Activated CD4-positive, alpha-beta T cell treated with anti-CD3 and anti-CD28 coated beads for 36 hours (primary cell): ENCODE measurements at regions not wholly inside any gene's neighbourhood (a gene's known extent, or its start where the extent isn't known, plus 50 kb on each side); places are given as distances from the start of the nearest gene placed in this dataset.

Experiments
- ATAC-seq: fragments of 200-7000 bp; cut with Tn5 transposase; one replicate; pipeline ENCODE4 v1.10.0; 2021; ENCODE audit warnings: mild to moderate bottlenecking, moderate library complexity
- CTCF ChIA-PET: fragments of 350-600 bp; sonication (Branson Sonifier 250); formaldehyde crosslinking; loops from one replicate; lab custom pipeline; 2021; ENCODE audit warnings: antibody characterized with exemption; lab: Charles Lee
- POLR2A ChIA-PET: fragments of 350-600 bp; sonication (Branson Sonifier 250); formaldehyde crosslinking; loops from one replicate; lab custom pipeline; 2021; ENCODE audit warnings: antibody characterized with exemption, inconsistent platforms; lab: Charles Lee
- DNase-seq: peaks from one replicate; pipeline ENCODE4 v3.0.0-alpha.2; 2020
- H3K27ac Mint-ChIP-seq: one replicate; pipeline ENCODE4 v1.8.0; 2021; ENCODE audit warnings: mixed read lengths
- H3K27me3 Mint-ChIP-seq: one replicate; pipeline ENCODE4 v1.8.0; 2021; ENCODE audit warnings: mixed read lengths
- H3K36me3 Mint-ChIP-seq: one replicate; pipeline ENCODE4 v1.8.0; 2021; ENCODE audit warnings: low read depth, mixed read lengths
- H3K4me1 Mint-ChIP-seq: one replicate; pipeline ENCODE4 v1.8.0; 2021; ENCODE audit warnings: mixed read lengths
- H3K4me3 Mint-ChIP-seq: one replicate; pipeline ENCODE4 v1.8.0; 2021; ENCODE audit warnings: mild to moderate bottlenecking, moderate library complexity, mixed read lengths
- H3K9me3 Mint-ChIP-seq: one replicate; pipeline ENCODE4 v1.8.0; 2021; ENCODE audit warnings: low read depth, mixed read lengths
- intact Hi-C, 2 experiments: fragments of 100-400 bp; cut with DNase I in 1 of 2; cut with micrococcal nuclease in 1 of 2; formaldehyde crosslinking; loops; one replicate each; pipeline versions ENCODE4 v1.14.2 to v1.15.1; 2022 to 2024; cut with DNase I, micrococcal nuclease

- POLR2A ChIA-PET: interaction anchor here (0.6 kb wide), 1 partner anchor 57 kb away, joined by 4 read pairs; no protein-coding TSS in a partner anchor
- peaks cover 41% of the 10 kb centered on the region for H3K4me1 Mint-ChIP-seq
- ATAC-seq (no peak), DNase-seq (no peak)
- H3K27ac Mint-ChIP-seq: no peak overlapping the region
- H3K36me3 Mint-ChIP-seq: no peaks in the 10 kb centered on the region
- H3K27me3 Mint-ChIP-seq: no peaks in the 10 kb centered on the region
- no peaks in the 10 kb centered on the region for H3K9me3 Mint-ChIP-seq
- intact Hi-C loops: no loop called here
- CTCF ChIA-PET: interaction anchor here (0.6 to 4.8 kb wide), 4 partner anchors 10 to 638 kb away, joined by 3 to 26 read pairs (median 4); no protein-coding TSS in a partner anchor
- no peak overlapping the region for H3K4me3 Mint-ChIP-seq
Measured at GRCh38 chr1:181152892-181153633, 64.6 kb downstream of the IER5 start.

- DNase-seq (no peak), ATAC-seq (no peak)
- POLR2A ChIA-PET: interaction anchor here (0.6 kb wide), 1 partner anchor 57 kb away, joined by 4 read pairs; no protein-coding TSS in a partner anchor
- no peaks in the 10 kb centered on the region for H3K36me3 Mint-ChIP-seq
- intact Hi-C loops: no loop called here
- no peaks in the 10 kb centered on the region for H3K9me3 Mint-ChIP-seq
- no peak overlapping the region for H3K4me3 Mint-ChIP-seq
- peaks cover 42% of the 10 kb centered on the region for H3K4me1 Mint-ChIP-seq
- no peaks in the 10 kb centered on the region for H3K27me3 Mint-ChIP-seq
- no peak overlapping the region for H3K27ac Mint-ChIP-seq
- CTCF ChIA-PET: interaction anchor here (0.7 to 4.8 kb wide), 4 partner anchors 10 to 289 kb away, joined by 3 to 26 read pairs (median 6); no protein-coding TSS in a partner anchor
Measured at GRCh38 chr1:181153634-181153961, 65.1 kb downstream of the IER5 start.

GRCh38 chr1:181155339-181155738, 66.8 kb downstream of the IER5 start:
- no peaks in the 10 kb centered on the region for H3K27me3 Mint-ChIP-seq
- ChIA-PET POLR2A (no interaction called here), CTCF (interaction anchor here (1.3 to 1.5 kb wide), 2 partner anchors 11 to 14 kb away, joined by 4 to 6 read pairs; no protein-coding TSS in a partner anchor)
- no peak for DNase-seq
- H3K9me3 Mint-ChIP-seq: no peaks in the 10 kb centered on the region
- intact Hi-C loops: no loop called here
- H3K27ac Mint-ChIP-seq: no peak overlapping the region
- no peak for ATAC-seq
- H3K4me3 Mint-ChIP-seq: no peak overlapping the region
- H3K36me3 Mint-ChIP-seq: no peaks in the 10 kb centered on the region
- H3K4me1 Mint-ChIP-seq: peaks cover 41% of the 10 kb centered on the region

- CTCF ChIA-PET: interaction anchor here (0.7 to 1.8 kb wide), 5 partner anchors 15 to 278 kb away, joined by 3 to 6 read pairs (median 5); no protein-coding TSS in a partner anchor
Measured at GRCh38 chr1:181159451-181160140, 71.1 kb downstream of the IER5 start.

GRCh38 chr1:181160322-181160721, 71.8 kb downstream of the IER5 start:
- DNase-seq (no peak), ATAC-seq (no peak)
- ChIA-PET POLR2A (interaction anchor here (0.5 to 0.8 kb wide), 4 partner anchors 11 to 719 kb away, joined by 3 to 4 read pairs (median 3); no protein-coding TSS in a partner anchor), CTCF (interaction anchor here (0.6 to 1.8 kb wide), 8 partner anchors 9 to 314 kb away, joined by 3 to 6 read pairs (median 4); no protein-coding TSS in a partner anchor)
- Mint-ChIP-seq H3K36me3 (peaks cover 4% of the 10 kb centered on the region), H3K4me1 (peaks cover 28% of the 10 kb centered on the region), H3K27ac (no peak overlapping the region), H3K27me3 (no peaks in the 10 kb centered on the region), H3K9me3 (peaks cover 16% of the 10 kb centered on the region), H3K4me3 (no peak overlapping the region)
- intact Hi-C loops: no loop called here

More at GRCh38 chr1:181159451-181160140, 71.1 kb downstream of the IER5 start:
- Mint-ChIP-seq H3K9me3 (peaks cover 12% of the 10 kb centered on the region), H3K4me3 (peak overlapping the region; percentile 9), H3K27ac (no peak overlapping the region), H3K4me1 (peaks cover 28% of the 10 kb centered on the region), H3K27me3 (no peaks in the 10 kb centered on the region), H3K36me3 (peaks cover 2% of the 10 kb centered on the region)
- ATAC-seq (peak; percentile 92), DNase-seq (peak; percentile 67)
- POLR2A ChIA-PET: interaction anchor here (0.6 to 0.8 kb wide), 3 partner anchors 10 to 718 kb away, joined by 3 read pairs; no protein-coding TSS in a partner anchor
- intact Hi-C loops: no loop called here

- Mint-ChIP-seq H3K9me3 (peaks cover 16% of the 10 kb centered on the region), H3K4me3 (no peak overlapping the region), H3K27me3 (no peaks in the 10 kb centered on the region), H3K4me1 (peaks cover 30% of the 10 kb centered on the region), H3K36me3 (peaks cover 4% of the 10 kb centered on the region), H3K27ac (no peak overlapping the region)
- CTCF ChIA-PET: interaction anchor here (0.6 to 1.8 kb wide), 8 partner anchors 8 to 315 kb away, joined by 3 to 6 read pairs (median 4); no protein-coding TSS in a partner anchor
- POLR2A ChIA-PET: no interaction called here
- DNase-seq (no peak), ATAC-seq (no peak)
- intact Hi-C loops: no loop called here
Measured at GRCh38 chr1:181160998-181161870, 72.7 kb downstream of the IER5 start.

GRCh38 chr1:181163662-181164061, 75.2 kb downstream of the IER5 start:
- Mint-ChIP-seq H3K9me3 (peaks cover 16% of the 10 kb centered on the region), H3K36me3 (peaks cover 4% of the 10 kb centered on the region), H3K4me3 (no peak overlapping the region), H3K27me3 (no peaks in the 10 kb centered on the region), H3K4me1 (peaks cover 25% of the 10 kb centered on the region), H3K27ac (no peak overlapping the region)
- ChIA-PET CTCF (interaction anchor here (0.9 to 3.9 kb wide), 7 partner anchors 11 to 282 kb away, joined by 3 to 39 read pairs (median 7); no protein-coding TSS in a partner anchor), POLR2A (interaction anchor here (0.6 to 1.4 kb wide), 2 partner anchors 57 to 74 kb away, joined by 3 to 11 read pairs; no protein-coding TSS in a partner anchor)
- intact Hi-C loops: no loop called here
- DNase-seq (no peak), ATAC-seq (no peak)

GRCh38 chr1:181166377-181167196, 78.1 kb downstream of the IER5 start:
- Mint-ChIP-seq H3K9me3 (peaks cover 16% of the 10 kb centered on the region), H3K4me1 (peaks cover 4% of the 10 kb centered on the region), H3K36me3 (peaks cover 4% of the 10 kb centered on the region), H3K27ac (peak overlapping the region; percentile 68), H3K27me3 (no peaks in the 10 kb centered on the region), H3K4me3 (no peak overlapping the region)
- ChIA-PET POLR2A (no interaction called here), CTCF (interaction anchor here (0.6 to 5.1 kb wide), 39 partner anchors 9 to 650 kb away, joined by 3 to 39 read pairs (median 4); partner anchors contain the start of gene STX6)
- ATAC-seq (peak; percentile 100), DNase-seq (peak; percentile 84)
- intact Hi-C loops: loop anchor here (1.0 to 5.0 kb wide), 9 partner anchors 18 to 650 kb away; partner anchors contain the start of gene XPR1 (in 1 of the 2)

- H3K27me3 Mint-ChIP-seq: no peaks in the 10 kb centered on the region
- peaks cover 4% of the 10 kb centered on the region for H3K4me1 Mint-ChIP-seq
- no peak overlapping the region for H3K27ac Mint-ChIP-seq
- peaks cover 9% of the 10 kb centered on the region for H3K9me3 Mint-ChIP-seq
- H3K36me3 Mint-ChIP-seq: peaks cover 2% of the 10 kb centered on the region
- intact Hi-C loops: loop anchor here (5.0 kb wide), 2 partner anchors 537 to 652 kb away; partner anchors contain the start of gene XPR1 (in 1 of the 2)
- ATAC-seq: no peak
- CTCF ChIA-PET: interaction anchor here (0.6 to 5.1 kb wide), 9 partner anchors 8 to 307 kb away, joined by 3 to 35 read pairs (median 4); no protein-coding TSS in a partner anchor
- no peak overlapping the region for H3K4me3 Mint-ChIP-seq
- DNase-seq: no peak
- POLR2A ChIA-PET: no interaction called here
Measured at GRCh38 chr1:181169281-181169865, 80.9 kb downstream of the IER5 start.
